Kidney epithelial cell (primary cell): ENCODE measurements at regions not wholly inside any gene's neighbourhood (a gene's known extent, or its start where the extent isn't known, plus 50 kb on each side); places are given as distances from the start of the nearest gene placed in this dataset.

Experiments
- DNase-seq: peaks from one replicate; pipeline ENCODE4 v3.0.0-alpha.2; 2010; ENCODE audit warnings: low read depth
- H3K27me3 ChIP-seq: 2 replicates; pipeline ENCODE4 v1.6.0; 2011; ENCODE audit warnings: low read length; ENCODE audit not compliant: control insufficient read depth, insufficient read depth
- H3K36me3 ChIP-seq: 2 replicates; pipeline ENCODE4 v1.5.1; 2011; ENCODE audit warnings: low read length; ENCODE audit not compliant: control insufficient read depth, insufficient read depth
- H3K4me3 ChIP-seq: 2 replicates; pipeline ENCODE4 v1.5.1; 2011; ENCODE audit warnings: low read depth, mild to moderate bottlenecking, control low read depth, low read length
- CTCF ChIP-seq: IDR thresholded peaks from 2 replicates; pipeline ENCODE4 v1.5.1; 2011; ENCODE audit warnings: mild to moderate bottlenecking, moderate library complexity, low read length, control low read depth, inconsistent platforms; ENCODE audit not compliant: insufficient read depth, poor library complexity, severe bottlenecking

- Histone ChIP-seq H3K4me3 (no peak overlapping the region), H3K36me3 (no peaks in the 10 kb centered on the region), H3K27me3 (no peaks in the 10 kb centered on the region)
- no peak for TF ChIP-seq CTCF
- DNase-seq = no peak
Measured at GRCh38 chr13:22107549-22107948, 436.7 kb downstream of the FGF9 start.

DNA sequence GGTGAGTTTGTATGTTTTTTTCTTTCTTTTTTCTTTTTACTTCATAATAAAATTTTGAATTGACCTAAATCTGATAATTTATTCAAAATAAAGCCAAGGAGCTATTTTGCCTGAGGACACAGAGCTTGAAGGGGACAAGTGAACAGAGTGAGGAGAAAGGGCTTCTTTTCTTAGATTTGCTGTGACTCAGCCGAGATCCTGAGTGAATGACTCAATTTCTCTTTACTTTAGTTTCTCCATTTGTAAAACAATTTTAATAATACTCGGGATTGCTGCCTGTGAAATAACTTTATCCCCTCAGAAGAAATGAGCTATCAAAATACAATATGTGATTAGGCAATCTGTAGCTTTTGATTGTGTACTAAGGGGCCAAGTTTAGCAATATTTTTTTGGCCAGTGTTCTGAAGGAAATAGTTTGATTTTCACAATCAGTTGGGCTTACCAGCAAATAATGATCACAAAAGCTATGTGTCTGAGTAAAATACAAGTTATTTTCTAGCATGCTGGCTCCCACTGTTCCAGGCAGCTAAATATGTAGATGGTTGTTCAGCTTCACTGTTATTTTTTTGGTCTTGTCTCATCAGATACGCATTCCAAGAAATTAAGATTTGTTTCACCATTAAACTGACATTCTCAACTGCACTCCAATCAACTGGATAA is 437.5 kb downstream of the FGF9 start:
- TF ChIP-seq CTCF = no peak
- H3K36me3 ChIP-seq = no peaks in the 10 kb centered on the region
- no peaks in the 10 kb centered on the region for H3K27me3 ChIP-seq
- no peak for DNase-seq
- H3K4me3 ChIP-seq = no peak overlapping the region

- H3K36me3 ChIP-seq = no peaks in the 10 kb centered on the region
- no peaks in the 10 kb centered on the region for H3K27me3 ChIP-seq
- DNase-seq = no peak
- TF ChIP-seq CTCF = no peak
- H3K4me3 ChIP-seq = no peak overlapping the region
Measured at GRCh38 chr13:22108979-22109378, 438.1 kb downstream of the FGF9 start.

GRCh38 chr13:22110368-22110767 is 439.5 kb downstream of the FGF9 start:
- H3K4me3 ChIP-seq = no peak overlapping the region
- TF ChIP-seq CTCF = no peak
- H3K27me3 ChIP-seq = no peaks in the 10 kb centered on the region
- H3K36me3 ChIP-seq = no peaks in the 10 kb centered on the region
- DNase-seq = no peak

DNA sequence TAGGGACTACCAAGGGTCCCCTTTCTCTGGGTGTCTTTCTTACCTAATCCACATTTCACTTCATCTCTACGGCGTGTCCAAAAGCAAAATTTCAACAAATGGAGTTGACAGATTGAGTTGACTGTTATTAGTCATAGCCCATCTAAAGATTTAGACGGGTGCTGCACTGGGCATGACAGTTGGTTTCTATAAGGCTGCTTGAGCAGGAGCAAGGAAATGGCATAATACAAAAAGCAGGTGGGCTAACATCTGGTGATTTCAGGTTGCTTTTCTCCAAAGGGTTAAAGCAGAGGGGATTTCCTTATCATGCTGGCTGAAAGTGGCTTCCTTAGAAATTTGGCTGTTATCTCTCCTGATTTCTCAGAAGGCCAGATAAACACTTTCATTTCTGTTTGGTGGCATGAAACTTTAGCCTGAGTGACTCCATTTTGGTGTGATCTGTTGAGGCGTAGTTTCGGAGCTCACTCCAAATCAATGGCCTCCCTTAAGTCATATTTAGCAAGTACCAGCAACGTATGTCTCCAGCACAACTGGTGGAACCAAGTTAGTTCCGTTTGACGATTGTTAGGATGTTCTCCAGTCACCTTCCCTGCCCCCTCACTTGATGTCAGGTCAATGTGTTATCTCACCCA is 440.4 kb downstream of the FGF9 start:
- H3K4me3 ChIP-seq = no peak overlapping the region
- no peaks in the 10 kb centered on the region for H3K27me3 ChIP-seq
- DNase-seq = no peak
- no peak for TF ChIP-seq CTCF
- no peaks in the 10 kb centered on the region for H3K36me3 ChIP-seq

- H3K27me3 ChIP-seq = no peaks in the 10 kb centered on the region
- TF ChIP-seq CTCF = no peak
- no peaks in the 10 kb centered on the region for H3K36me3 ChIP-seq
- DNase-seq = no peak
- H3K4me3 ChIP-seq = no peak overlapping the region
Measured at GRCh38 chr13:22111961-22112360, 441.1 kb downstream of the FGF9 start.
